ENCODE measurements at regions not wholly inside any gene's neighbourhood (a gene's known extent, or its start where the extent isn't known, plus 50 kb on each side); places are given as distances from the start of the nearest gene placed in this dataset.

GRCh38 chr5:174542471-174542870 lies 181.9 kb upstream of the MSX2 start:
- no peak for DNase-seq
- H3K4me3 Mint-ChIP-seq, result no peak overlapping the region
- no peaks in the 10 kb centered on the region for H3K27me3 Mint-ChIP-seq
- no peak overlapping the region for H3K4me3 ChIP-seq (ENCODE audit: control insufficient read depth in 1 of 2, extremely low read depth in 1 of 2, low read length in 1 of 2)
- no peaks in the 10 kb centered on the region for H3K4me1 Mint-ChIP-seq
- no peaks in the 10 kb centered on the region for H3K27me3 ChIP-seq (replicated peaks in 1 of 2; ENCODE audit: control insufficient read depth in 2 of 2, extremely low read depth in 1 of 2, insufficient read depth in 2 of 2, low read length in 1 of 2)
- no peaks in the 10 kb centered on the region for H3K9me3 ChIP-seq
- H3K27ac ChIP-seq (ENCODE audit: low read length), result no peak overlapping the region
- peaks cover 0 to 12% (median 11%) of the 10 kb centered on the region in 3 donors for H3K9me3 Mint-ChIP-seq
- no peaks in the 10 kb centered on the region for H3K36me3 ChIP-seq (ENCODE audit: control insufficient read depth in 2 of 2, extremely low read depth in 1 of 2, insufficient read depth in 1 of 2, low read length in 1 of 2)
- no peak for ATAC-seq (replicated peaks in 1 of 4)
- 100% methylated on average over 1 of the region's 10 CpGs for WGBS (ENCODE audit: insufficient coverage)
- no peaks in the 10 kb centered on the region for H3K36me3 Mint-ChIP-seq
- H3K4me1 ChIP-seq (ENCODE audit: control insufficient read depth in 1 of 2, extremely low read depth in 1 of 2, insufficient read depth in 2 of 2, low read length in 2 of 2), result no peaks in the 10 kb centered on the region
- ChIA-PET POLR2A (no interaction called here), CTCF (no interaction called here)
- H3K27ac Mint-ChIP-seq, result no peak overlapping the region

- POLR2A ChIA-PET, result no interaction called here
- peaks cover 0 to 4% of the 10 kb centered on the region in 2 donors for H3K27me3 Mint-ChIP-seq
- no peak for ATAC-seq (replicated peaks in 1 of 4)
- H3K36me3 Mint-ChIP-seq, result no peaks in the 10 kb centered on the region
- 80% methylated on average over 1 of the region's 3 CpGs for WGBS (ENCODE audit: insufficient coverage)
- CTCF ChIA-PET, result no interaction called here
- H3K27ac Mint-ChIP-seq, result no peak overlapping the region
- Histone ChIP-seq H3K27me3 (replicated peaks in 1 of 2; ENCODE audit: control insufficient read depth in 2 of 2, extremely low read depth in 1 of 2, insufficient read depth in 2 of 2, low read length in 1 of 2) (no peaks in the 10 kb centered on the region), H3K27ac (ENCODE audit: low read length) (no peak overlapping the region), H3K4me1 (ENCODE audit: control insufficient read depth in 1 of 2, extremely low read depth in 1 of 2, insufficient read depth in 2 of 2, low read length in 2 of 2) (no peaks in the 10 kb centered on the region), H3K36me3 (ENCODE audit: control insufficient read depth in 2 of 2, extremely low read depth in 1 of 2, insufficient read depth in 1 of 2, low read length in 1 of 2) (no peaks in the 10 kb centered on the region), H3K9me3 (no peaks in the 10 kb centered on the region), H3K4me3 (ENCODE audit: control insufficient read depth in 1 of 2, extremely low read depth in 1 of 2, low read length in 1 of 2) (no peak overlapping the region)
- no peak for DNase-seq
- no peak overlapping the region for H3K4me3 Mint-ChIP-seq
- no peaks in the 10 kb centered on the region for H3K9me3 Mint-ChIP-seq
- no peaks in the 10 kb centered on the region for H3K4me1 Mint-ChIP-seq
These were observed 178.5 kb upstream of the MSX2 start for GRCh38 chr5:174545926-174546325.

- no peaks in the 10 kb centered on the region for H3K36me3 Mint-ChIP-seq
These were observed 176.6 kb upstream of the MSX2 start for GRCh38 chr5:174547814-174548213.

GRCh38 chr5:174549254-174549653 lies 175.1 kb upstream of the MSX2 start:
- Histone ChIP-seq H3K4me1 (ENCODE audit: control insufficient read depth in 1 of 2, extremely low read depth in 1 of 2, insufficient read depth in 2 of 2, low read length in 2 of 2) (no peaks in the 10 kb centered on the region), H3K27me3 (replicated peaks in 1 of 2; ENCODE audit: control insufficient read depth in 2 of 2, extremely low read depth in 1 of 2, insufficient read depth in 2 of 2, low read length in 1 of 2) (no peaks in the 10 kb centered on the region), H3K27ac (ENCODE audit: low read length) (no peak overlapping the region), H3K36me3 (ENCODE audit: control insufficient read depth in 2 of 2, extremely low read depth in 1 of 2, insufficient read depth in 1 of 2, low read length in 1 of 2) (no peaks in the 10 kb centered on the region), H3K9me3 (no peaks in the 10 kb centered on the region), H3K4me3 (ENCODE audit: control insufficient read depth in 1 of 2, extremely low read depth in 1 of 2, low read length in 1 of 2) (no peak overlapping the region)
- H3K4me3 Mint-ChIP-seq, result no peak overlapping the region
- ChIA-PET POLR2A (no interaction called here), CTCF (no interaction called here)
- no peaks in the 10 kb centered on the region for H3K36me3 Mint-ChIP-seq
- no peak overlapping the region for H3K27ac Mint-ChIP-seq
- WGBS (ENCODE audit: insufficient coverage), result 89% methylated on average over 3 of the region's 5 CpGs
- DNase-seq (no peak), ATAC-seq (replicated peaks in 1 of 4) (no peak)
- H3K9me3 Mint-ChIP-seq, result no peaks in the 10 kb centered on the region
- H3K4me1 Mint-ChIP-seq, result no peaks in the 10 kb centered on the region
- peaks cover 0 to 4% of the 10 kb centered on the region in 2 donors for H3K27me3 Mint-ChIP-seq

More at GRCh38 chr5:174547814-174548213, 176.6 kb upstream of the MSX2 start:
- ATAC-seq (replicated peaks in 1 of 4), result no peak
- H3K36me3 ChIP-seq (ENCODE audit: control insufficient read depth in 2 of 2, extremely low read depth in 1 of 2, insufficient read depth in 1 of 2, low read length in 1 of 2), result no peaks in the 10 kb centered on the region
- WGBS (ENCODE audit: insufficient coverage), result 77% methylated on average over 3 of the region's 7 CpGs
- Mint-ChIP-seq H3K4me3 (no peak overlapping the region), H3K27me3 (peaks cover 0 to 4% of the 10 kb centered on the region in 2 donors), H3K4me1 (no peaks in the 10 kb centered on the region), H3K27ac (no peak overlapping the region), H3K9me3 (no peaks in the 10 kb centered on the region)
- H3K27me3 ChIP-seq (replicated peaks in 1 of 2; ENCODE audit: control insufficient read depth in 2 of 2, extremely low read depth in 1 of 2, insufficient read depth in 2 of 2, low read length in 1 of 2), result no peaks in the 10 kb centered on the region
- H3K27ac ChIP-seq (ENCODE audit: low read length), result no peak overlapping the region
- ChIA-PET CTCF (interaction anchor here in 1 of 2 donors (0.6 kb wide), 1 partner anchor 9 kb away, joined by 3 read pairs; no protein-coding TSS in a partner anchor), POLR2A (no interaction called here)
- no peak overlapping the region for H3K4me3 ChIP-seq (ENCODE audit: control insufficient read depth in 1 of 2, extremely low read depth in 1 of 2, low read length in 1 of 2)
- H3K4me1 ChIP-seq (ENCODE audit: control insufficient read depth in 1 of 2, extremely low read depth in 1 of 2, insufficient read depth in 2 of 2, low read length in 2 of 2), result no peaks in the 10 kb centered on the region
- no peak for DNase-seq
- no peaks in the 10 kb centered on the region for H3K9me3 ChIP-seq

GRCh38 chr5:174550026-174550425 lies 174.4 kb upstream of the MSX2 start:
- no peak overlapping the region for H3K27ac ChIP-seq (ENCODE audit: low read length)
- DNase-seq (no peak), ATAC-seq (replicated peaks in 1 of 4) (no peak)
- no peaks in the 10 kb centered on the region for H3K9me3 ChIP-seq
- Mint-ChIP-seq H3K27me3 (peaks cover 0 to 4% of the 10 kb centered on the region in 2 donors), H3K36me3 (no peaks in the 10 kb centered on the region), H3K4me1 (no peaks in the 10 kb centered on the region), H3K4me3 (no peak overlapping the region), H3K27ac (no peak overlapping the region), H3K9me3 (no peaks in the 10 kb centered on the region)
- POLR2A ChIA-PET, result no interaction called here
- no peak overlapping the region for H3K4me3 ChIP-seq (ENCODE audit: control insufficient read depth in 1 of 2, extremely low read depth in 1 of 2, low read length in 1 of 2)
- WGBS (ENCODE audit: insufficient coverage), result 70% methylated on average over 3 of the region's 6 CpGs
- CTCF ChIA-PET, result no interaction called here
- H3K36me3 ChIP-seq (ENCODE audit: control insufficient read depth in 2 of 2, extremely low read depth in 1 of 2, insufficient read depth in 1 of 2, low read length in 1 of 2), result no peaks in the 10 kb centered on the region
- H3K4me1 ChIP-seq (ENCODE audit: control insufficient read depth in 1 of 2, extremely low read depth in 1 of 2, insufficient read depth in 2 of 2, low read length in 2 of 2), result no peaks in the 10 kb centered on the region
- H3K27me3 ChIP-seq (replicated peaks in 1 of 2; ENCODE audit: control insufficient read depth in 2 of 2, extremely low read depth in 1 of 2, insufficient read depth in 2 of 2, low read length in 1 of 2), result no peaks in the 10 kb centered on the region

GRCh38 chr5:174552428-174552827 lies 172.0 kb upstream of the MSX2 start:
- Mint-ChIP-seq H3K9me3 (peaks cover 4 to 8% (median 6%) of the 10 kb centered on the region in 3 donors), H3K4me3 (no peak overlapping the region), H3K27me3 (peaks cover 0 to 8% of the 10 kb centered on the region in 2 donors), H3K36me3 (no peaks in the 10 kb centered on the region), H3K27ac (no peak overlapping the region), H3K4me1 (no peaks in the 10 kb centered on the region)
- Histone ChIP-seq H3K36me3 (ENCODE audit: control insufficient read depth in 2 of 2, extremely low read depth in 1 of 2, insufficient read depth in 1 of 2, low read length in 1 of 2) (no peaks in the 10 kb centered on the region), H3K4me1 (ENCODE audit: control insufficient read depth in 1 of 2, extremely low read depth in 1 of 2, insufficient read depth in 2 of 2, low read length in 2 of 2) (no peaks in the 10 kb centered on the region), H3K4me3 (ENCODE audit: control insufficient read depth in 1 of 2, extremely low read depth in 1 of 2, low read length in 1 of 2) (no peak overlapping the region), H3K27ac (ENCODE audit: low read length) (no peak overlapping the region), H3K27me3 (replicated peaks in 1 of 2; ENCODE audit: control insufficient read depth in 2 of 2, extremely low read depth in 1 of 2, insufficient read depth in 2 of 2, low read length in 1 of 2) (no peaks in the 10 kb centered on the region), H3K9me3 (no peaks in the 10 kb centered on the region)
- DNase-seq (no peak), ATAC-seq (replicated peaks in 1 of 4) (no peak)
- POLR2A ChIA-PET, result no interaction called here
- 86% methylated on average over 7 of the region's 8 CpGs for WGBS (ENCODE audit: insufficient coverage)
- CTCF ChIA-PET, result no interaction called here

GRCh38 chr5:174553556-174553955 lies 170.8 kb upstream of the MSX2 start:
- WGBS (ENCODE audit: insufficient coverage), result 70% methylated on average over 12 of the region's 12 CpGs

More at GRCh38 chr5:174553556-174553955, 170.8 kb upstream of the MSX2 start:
- Mint-ChIP-seq H3K9me3 (peaks cover 4 to 8% (median 6%) of the 10 kb centered on the region in 3 donors), H3K27me3 (peaks cover 0 to 8% of the 10 kb centered on the region in 2 donors), H3K36me3 (no peaks in the 10 kb centered on the region), H3K4me3 (no peak overlapping the region), H3K27ac (no peak overlapping the region), H3K4me1 (no peaks in the 10 kb centered on the region)
- H3K9me3 ChIP-seq, result no peaks in the 10 kb centered on the region
- no peak overlapping the region for H3K27ac ChIP-seq (ENCODE audit: low read length)
- ChIA-PET CTCF (interaction anchor here in 1 of 2 donors (0.6 kb wide), 1 partner anchor 151 kb away, joined by 4 read pairs; no protein-coding TSS in a partner anchor), POLR2A (no interaction called here)
- no peaks in the 10 kb centered on the region for H3K36me3 ChIP-seq (ENCODE audit: control insufficient read depth in 2 of 2, extremely low read depth in 1 of 2, insufficient read depth in 1 of 2, low read length in 1 of 2)
- no peaks in the 10 kb centered on the region for H3K27me3 ChIP-seq (replicated peaks in 1 of 2; ENCODE audit: control insufficient read depth in 2 of 2, extremely low read depth in 1 of 2, insufficient read depth in 2 of 2, low read length in 1 of 2)
- no peak for DNase-seq
- H3K4me1 ChIP-seq (ENCODE audit: control insufficient read depth in 1 of 2, extremely low read depth in 1 of 2, insufficient read depth in 2 of 2, low read length in 2 of 2), result no peaks in the 10 kb centered on the region
- H3K4me3 ChIP-seq (ENCODE audit: control insufficient read depth in 1 of 2, extremely low read depth in 1 of 2, low read length in 1 of 2), result no peak overlapping the region
- no peak for ATAC-seq (replicated peaks in 1 of 4)

Data from T-cell (primary cell).